BLaER1 (cell line): ENCODE measurements at regions not wholly inside any gene's neighbourhood (a gene's known extent, or its start where the extent isn't known, plus 50 kb on each side); places are given as distances from the start of the nearest gene placed in this dataset.
A peak's percentile ranks its signal among the peaks of the same experiment; 100 is the strongest.
"Not testable (repeated sequence)": the region's sequence is repeated elsewhere in the genome, so short reads cannot be mapped to it uniquely, and the experiment has no call there.

ENCODE experiments used
- H3K27ac ChIP-seq: shearing (Covaris generic); formaldehyde crosslinking; 2 replicates; pipeline ENCODE4 v1.8.1; 2022
- H3K27me3 ChIP-seq: shearing (Covaris generic); formaldehyde crosslinking; 2 replicates; pipeline ENCODE4 v1.8.1; 2022
- H3K36me3 ChIP-seq: shearing (Covaris generic); formaldehyde crosslinking; 2 replicates; pipeline ENCODE4 v1.8.1; 2022
- H3K4me1 ChIP-seq: shearing (Covaris generic); formaldehyde crosslinking; 2 replicates; pipeline ENCODE4 v1.8.1; 2022
- H3K4me2 ChIP-seq: shearing (Covaris generic); formaldehyde crosslinking; 2 replicates; pipeline ENCODE4 v1.8.1; 2022
- H3K4me3 ChIP-seq: shearing (Covaris generic); formaldehyde crosslinking; 2 replicates; pipeline ENCODE4 v1.8.1; 2022
- H3K9ac ChIP-seq: shearing (Covaris generic); formaldehyde crosslinking; 2 replicates; pipeline ENCODE4 v1.8.1; 2022
- H3K9me3 ChIP-seq: shearing (Covaris generic); formaldehyde crosslinking; 2 replicates; pipeline ENCODE4 v1.8.1; 2022
- H4K20me1 ChIP-seq: shearing (Covaris generic); formaldehyde crosslinking; 2 replicates; pipeline ENCODE4 v1.8.1; 2022
- Cebpa-rat ChIP-seq: shearing (Covaris generic); IDR thresholded peaks from 2 replicates; pipeline ENCODE4 v1.8.1; 2022

GRCh38 chr20:53677447-53678314 lies 84.0 kb upstream of the ZNF217 start:
- Histone ChIP-seq H3K4me1 (peaks cover 28% of the 10 kb centered on the region), H3K9me3 (no peaks in the 10 kb centered on the region; the same call in 1 of the 2 replicates)

GRCh38 chr20:53676987-53677386 lies 83.3 kb upstream of the ZNF217 start:
- Histone ChIP-seq H3K27ac (no peak overlapping the region), H3K36me3 (no peaks in the 10 kb centered on the region), H3K4me3 (no peak overlapping the region), H4K20me1 (no peaks in the 10 kb centered on the region), H3K9ac (no peak overlapping the region), H3K27me3 (no peaks in the 10 kb centered on the region), H3K4me1 (peaks cover 28% of the 10 kb centered on the region), H3K4me2 (no peak overlapping the region), H3K9me3 (no peaks in the 10 kb centered on the region; the same call in 1 of the 2 replicates)
- TF ChIP-seq Cebpa-rat: no peak

More at GRCh38 chr20:53677447-53678314, 84.0 kb upstream of the ZNF217 start:
- TF ChIP-seq Cebpa-rat: peak; percentile 80; the same call in 1 of the 2 replicates
- H3K4me3 ChIP-seq: no peak overlapping the region
- H4K20me1 ChIP-seq: no peaks in the 10 kb centered on the region
- H3K27ac ChIP-seq: peak overlapping the region; percentile 49
- H3K4me2 ChIP-seq: peak overlapping the region; percentile 70
- H3K27me3 ChIP-seq: no peaks in the 10 kb centered on the region
- no peaks in the 10 kb centered on the region for H3K36me3 ChIP-seq
- peak overlapping the region; percentile 25; the same call in 1 of the 2 replicates for H3K9ac ChIP-seq

GRCh38 chr20:53676519-53676822 lies 82.8 kb upstream of the ZNF217 start:
- no peaks in the 10 kb centered on the region for H4K20me1 ChIP-seq
- TF ChIP-seq Cebpa-rat: no peak
- no peaks in the 10 kb centered on the region; the same call in 1 of the 2 replicates for H3K9me3 ChIP-seq
- no peak overlapping the region for H3K4me2 ChIP-seq
- H3K4me3 ChIP-seq: no peak overlapping the region
- no peaks in the 10 kb centered on the region for H3K36me3 ChIP-seq
- no peak overlapping the region for H3K27ac ChIP-seq
- H3K4me1 ChIP-seq: peaks cover 28% of the 10 kb centered on the region
- H3K27me3 ChIP-seq: no peaks in the 10 kb centered on the region
- H3K9ac ChIP-seq: no peak overlapping the region

- no peaks in the 10 kb centered on the region; the same call in 1 of the 2 replicates for H3K9me3 ChIP-seq
- no peaks in the 10 kb centered on the region for H4K20me1 ChIP-seq
- peaks cover 2% of the 10 kb centered on the region for H3K4me1 ChIP-seq
- H3K4me3 ChIP-seq: no peak overlapping the region
- no peak overlapping the region for H3K9ac ChIP-seq
- no peaks in the 10 kb centered on the region for H3K27me3 ChIP-seq
- H3K36me3 ChIP-seq: no peaks in the 10 kb centered on the region
- H3K4me2 ChIP-seq: no peak overlapping the region
- no peak overlapping the region for H3K27ac ChIP-seq
- TF ChIP-seq Cebpa-rat: no peak
Measured at GRCh38 chr20:53672484-53673129, 79.0 kb upstream of the ZNF217 start.

GRCh38 chr20:53671370-53671769 lies 77.7 kb upstream of the ZNF217 start:
- H3K27me3 ChIP-seq: no peaks in the 10 kb centered on the region
- H3K4me3 ChIP-seq: no peak overlapping the region
- H3K9ac ChIP-seq: no peak overlapping the region
- no peaks in the 10 kb centered on the region for H3K4me1 ChIP-seq
- H3K27ac ChIP-seq: no peak overlapping the region
- H4K20me1 ChIP-seq: no peaks in the 10 kb centered on the region
- H3K4me2 ChIP-seq: no peak overlapping the region
- peaks cover under 1% of the 10 kb centered on the region for H3K9me3 ChIP-seq
- TF ChIP-seq Cebpa-rat: no peak
- no peaks in the 10 kb centered on the region for H3K36me3 ChIP-seq

- H3K27ac ChIP-seq, H3K9ac ChIP-seq, H3K27me3 ChIP-seq: not testable (repeated sequence)
Measured at GRCh38 chr20:53669517-53670313, 76.1 kb upstream of the ZNF217 start.

GRCh38 chr20:53668992-53669391 lies 75.4 kb upstream of the ZNF217 start:
- Histone ChIP-seq H3K9me3 (peaks cover 8% of the 10 kb centered on the region; the same call in 1 of the 2 replicates), H3K9ac (no peak overlapping the region), H4K20me1 (no peaks in the 10 kb centered on the region), H3K36me3 (no peaks in the 10 kb centered on the region), H3K4me3 (no peak overlapping the region), H3K27ac (no peak overlapping the region), H3K4me2 (no peak overlapping the region), H3K27me3 (no peaks in the 10 kb centered on the region), H3K4me1 (no peaks in the 10 kb centered on the region)
- TF ChIP-seq Cebpa-rat: no peak

More at GRCh38 chr20:53669517-53670313, 76.1 kb upstream of the ZNF217 start:
- H3K4me2 ChIP-seq, H4K20me1 ChIP-seq, H3K4me1 ChIP-seq, H3K9me3 ChIP-seq, H3K36me3 ChIP-seq, H3K4me3 ChIP-seq: not testable (repeated sequence)

- no peak for TF ChIP-seq Cebpa-rat
- H3K27ac ChIP-seq: no peak overlapping the region
- no peaks in the 10 kb centered on the region for H4K20me1 ChIP-seq
- H3K9me3 ChIP-seq: peaks cover 8% of the 10 kb centered on the region; the same call in 1 of the 2 replicates
- H3K4me1 ChIP-seq: peaks cover 7% of the 10 kb centered on the region
- no peak overlapping the region for H3K9ac ChIP-seq
- H3K27me3 ChIP-seq: no peaks in the 10 kb centered on the region
- H3K36me3 ChIP-seq: no peaks in the 10 kb centered on the region
- H3K4me3 ChIP-seq: no peak overlapping the region
- H3K4me2 ChIP-seq: no peak overlapping the region
Measured at GRCh38 chr20:53666144-53666543, 72.5 kb upstream of the ZNF217 start.

GRCh38 chr20:53664121-53664520 lies 70.5 kb upstream of the ZNF217 start:
- no peaks in the 10 kb centered on the region for H3K36me3 ChIP-seq
- no peak overlapping the region for H3K4me2 ChIP-seq
- H3K4me1 ChIP-seq: peaks cover 21% of the 10 kb centered on the region
- peaks cover 10% of the 10 kb centered on the region; the same call in 1 of the 2 replicates for H3K27me3 ChIP-seq
- no peak overlapping the region for H3K4me3 ChIP-seq
- H3K9ac ChIP-seq: no peak overlapping the region
- H4K20me1 ChIP-seq: no peaks in the 10 kb centered on the region
- no peak overlapping the region for H3K27ac ChIP-seq
- H3K9me3 ChIP-seq: peaks cover 8% of the 10 kb centered on the region; the same call in 1 of the 2 replicates
- no peak for TF ChIP-seq Cebpa-rat

- H3K9me3 ChIP-seq, H3K4me3 ChIP-seq, H3K36me3 ChIP-seq, H3K9ac ChIP-seq, H3K27ac ChIP-seq, H3K4me2 ChIP-seq, H4K20me1 ChIP-seq: not testable (repeated sequence)
- Histone ChIP-seq H3K4me1 (peaks cover 21% of the 10 kb centered on the region), H3K27me3 (peaks cover 10% of the 10 kb centered on the region; the same call in 1 of the 2 replicates)
Measured at GRCh38 chr20:53663521-53663920, 69.9 kb upstream of the ZNF217 start.
